Tibial nerve (tissue), 4 donors: ENCODE measurements at regions not wholly inside any gene's neighbourhood (a gene's known extent, or its start where the extent isn't known, plus 50 kb on each side); places are given as distances from the start of the nearest gene placed in this dataset.
"Not testable (repeated sequence)": the region's sequence is repeated elsewhere in the genome, so short reads cannot be mapped to it uniquely, and the experiment has no call there.

Experiments used
- EP300 ChIP-seq, 2 donors: sonication (generic); formaldehyde crosslinking; IDR thresholded peaks; one replicate each; pipeline ENCODE4 v1.6.1; 2017; ENCODE audit warnings: antibody characterized with exemption in 2 of 2, mild to moderate bottlenecking in 1 of 2
- POLR2A ChIP-seq, 2 donors: fragments of 450-650 bp; IDR thresholded peaks; one replicate each; pipeline ENCODE4 v1.6.1; 2017; ENCODE audit warnings: antibody characterized with exemption in 2 of 2, mild to moderate bottlenecking in 2 of 2, moderate library complexity in 2 of 2
- TF ChIP-seq, protein P1 (sequence below), 5 experiments: fragments of 200-600 bp in 3 of 5; fragments of 450-650 bp in 2 of 5; sonication (generic) in 3 of 5; IDR thresholded peaks; one replicate each; pipeline ENCODE4 v1.5.1; 2016 to 2019; ENCODE audit warnings: antibody characterized with exemption in 5 of 5, mild to moderate bottlenecking in 3 of 5, moderate library complexity in 2 of 5

DNA sequence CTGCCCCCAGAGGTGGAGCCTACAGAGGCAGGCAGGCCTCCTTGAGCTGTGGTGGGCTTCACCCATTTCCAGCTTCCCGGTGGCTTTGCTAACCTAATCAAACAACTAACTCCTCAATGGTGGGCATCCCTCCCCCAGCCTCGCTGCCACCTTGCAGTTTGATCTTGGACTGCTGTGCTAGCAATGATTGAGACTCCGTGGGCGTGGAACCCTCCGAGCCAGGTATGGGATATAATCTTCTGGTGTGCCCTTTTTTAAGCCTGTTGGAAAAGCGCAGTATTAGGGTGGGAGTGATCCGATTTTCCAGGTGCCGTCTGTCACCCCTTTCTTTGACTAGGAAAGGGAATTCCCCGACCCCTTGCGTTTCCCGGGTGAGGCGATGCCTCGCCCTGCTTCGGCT, 73.3 kb upstream of the CNTNAP2 start:
- TF ChIP-seq, protein P1, sequence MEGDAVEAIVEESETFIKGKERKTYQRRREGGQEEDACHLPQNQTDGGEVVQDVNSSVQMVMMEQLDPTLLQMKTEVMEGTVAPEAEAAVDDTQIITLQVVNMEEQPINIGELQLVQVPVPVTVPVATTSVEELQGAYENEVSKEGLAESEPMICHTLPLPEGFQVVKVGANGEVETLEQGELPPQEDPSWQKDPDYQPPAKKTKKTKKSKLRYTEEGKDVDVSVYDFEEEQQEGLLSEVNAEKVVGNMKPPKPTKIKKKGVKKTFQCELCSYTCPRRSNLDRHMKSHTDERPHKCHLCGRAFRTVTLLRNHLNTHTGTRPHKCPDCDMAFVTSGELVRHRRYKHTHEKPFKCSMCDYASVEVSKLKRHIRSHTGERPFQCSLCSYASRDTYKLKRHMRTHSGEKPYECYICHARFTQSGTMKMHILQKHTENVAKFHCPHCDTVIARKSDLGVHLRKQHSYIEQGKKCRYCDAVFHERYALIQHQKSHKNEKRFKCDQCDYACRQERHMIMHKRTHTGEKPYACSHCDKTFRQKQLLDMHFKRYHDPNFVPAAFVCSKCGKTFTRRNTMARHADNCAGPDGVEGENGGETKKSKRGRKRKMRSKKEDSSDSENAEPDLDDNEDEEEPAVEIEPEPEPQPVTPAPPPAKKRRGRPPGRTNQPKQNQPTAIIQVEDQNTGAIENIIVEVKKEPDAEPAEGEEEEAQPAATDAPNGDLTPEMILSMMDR (IDR thresholded peaks at IDR 0.05): not testable (repeated sequence)
- not testable (repeated sequence) for TF ChIP-seq EP300, POLR2A (IDR thresholded peaks at IDR 0.05)
